GM10266 (cell line): ENCODE measurements at regions not wholly inside any gene's neighbourhood (a gene's known extent, or its start where the extent isn't known, plus 50 kb on each side); places are given as distances from the start of the nearest gene placed in this dataset.
"Not testable (repeated sequence)": the region's sequence is repeated elsewhere in the genome, so short reads cannot be mapped to it uniquely, and the experiment has no call there.

Experiments
- DNase-seq: peaks from one replicate; pipeline ENCODE4 v3.0.0; 2012; ENCODE audit errors: extremely low spot score
- CTCF ChIP-seq: IDR thresholded peaks from 2 replicates; pipeline ENCODE4 v1.5.1; 2012; ENCODE audit warnings: mild to moderate bottlenecking, low read depth; ENCODE audit not compliant: control insufficient read depth, insufficient read depth; ENCODE audit errors: missing control alignments

DNA sequence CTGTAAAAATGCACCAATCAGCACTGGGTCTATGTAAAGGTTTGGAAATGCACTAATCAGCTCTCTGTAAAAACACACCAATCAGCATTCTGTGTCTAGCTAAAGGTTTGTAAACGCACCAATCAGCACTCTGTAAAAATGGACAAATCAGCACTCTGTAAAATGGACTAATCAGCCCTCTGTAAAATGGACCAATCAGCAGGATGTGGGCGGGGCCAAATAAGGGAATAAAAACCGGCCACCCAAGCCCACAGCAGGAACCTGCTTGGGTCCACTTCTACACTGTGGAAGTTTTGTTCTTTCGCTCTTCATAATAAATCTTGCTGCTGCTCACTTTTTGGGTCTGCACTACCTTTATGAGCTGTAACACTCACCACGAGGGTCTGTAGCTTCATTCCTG is 101.0 kb downstream of the SMC2 start:
- DNase-seq, result not testable (repeated sequence)

- no peak for TF ChIP-seq CTCF
- no peak for DNase-seq
These were observed 106.4 kb downstream of the SMC2 start for GRCh38 chr9:104200456-104200994.

DNA sequence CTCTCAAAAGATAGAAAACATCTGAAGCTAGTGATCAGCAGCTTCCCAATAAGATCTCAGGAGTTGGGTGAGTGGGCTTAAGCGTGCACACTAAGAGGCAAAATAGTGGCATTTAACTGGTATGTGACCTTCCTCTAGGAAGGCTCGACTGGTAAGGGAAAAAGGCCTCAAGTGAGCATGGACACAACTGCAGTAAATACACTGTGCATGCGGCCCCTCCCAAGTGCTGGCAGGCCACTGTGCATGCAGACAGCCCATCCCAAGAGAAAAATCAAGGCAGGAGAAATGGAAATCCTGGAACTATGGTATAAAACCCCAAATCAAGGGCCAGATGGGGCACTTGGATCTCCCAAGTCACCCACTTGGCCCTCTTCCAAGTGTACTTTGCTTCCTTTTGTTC is 112.7 kb downstream of the SMC2 start:
- TF ChIP-seq CTCF, result no peak
- DNase-seq, result no peak

GRCh38 chr9:104209387-104209786 is 115.3 kb downstream of the SMC2 start:
- no peak for DNase-seq
- no peak for TF ChIP-seq CTCF

DNA sequence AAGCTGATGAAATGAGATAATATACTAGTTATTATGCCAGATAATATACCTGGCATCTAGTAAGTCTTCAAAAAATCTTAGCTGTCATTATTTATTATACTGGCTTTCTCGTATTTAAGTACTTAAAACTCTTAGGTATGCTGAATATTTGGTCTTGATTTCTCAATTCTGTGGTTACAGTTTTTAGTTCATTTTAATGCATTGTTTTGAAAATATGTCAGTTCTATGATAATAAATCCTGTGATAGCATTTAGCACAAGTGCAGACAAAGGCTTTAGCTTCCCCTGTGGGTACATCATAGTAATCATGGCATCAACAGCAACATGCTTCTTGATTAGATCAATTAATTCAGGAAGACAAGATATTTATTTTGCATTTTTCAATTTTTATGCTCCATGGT is 133.0 kb downstream of the SMC2 start:
- DNase-seq, result no peak
- TF ChIP-seq CTCF, result no peak

DNA sequence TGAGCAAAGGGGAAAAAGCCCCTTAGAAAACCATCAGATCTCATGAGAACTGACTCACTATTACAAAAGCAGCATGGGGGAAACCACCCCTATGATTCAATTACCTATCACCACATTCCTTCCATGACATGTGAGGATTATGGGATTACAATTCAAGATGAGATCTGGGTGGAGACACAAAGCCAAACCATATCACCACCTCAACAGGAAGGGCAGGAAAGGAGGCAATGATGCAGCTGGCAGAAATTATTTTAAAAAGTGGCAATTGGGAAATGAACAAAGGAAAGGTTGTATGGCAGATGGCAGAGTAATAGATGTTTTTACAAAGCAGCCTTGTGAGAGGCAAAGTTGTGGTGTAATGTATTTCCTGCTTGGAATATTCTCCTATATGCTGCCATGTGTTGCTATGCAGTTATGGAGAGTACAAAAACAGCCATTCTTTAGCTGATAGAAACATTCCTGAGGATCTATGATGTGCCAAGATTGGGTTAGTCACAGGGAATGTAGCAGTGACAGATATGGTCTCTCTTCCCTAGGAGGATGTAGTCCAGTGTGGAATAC is 138.8 kb downstream of the SMC2 start:
- no peak for DNase-seq
- no peak for TF ChIP-seq CTCF

DNA sequence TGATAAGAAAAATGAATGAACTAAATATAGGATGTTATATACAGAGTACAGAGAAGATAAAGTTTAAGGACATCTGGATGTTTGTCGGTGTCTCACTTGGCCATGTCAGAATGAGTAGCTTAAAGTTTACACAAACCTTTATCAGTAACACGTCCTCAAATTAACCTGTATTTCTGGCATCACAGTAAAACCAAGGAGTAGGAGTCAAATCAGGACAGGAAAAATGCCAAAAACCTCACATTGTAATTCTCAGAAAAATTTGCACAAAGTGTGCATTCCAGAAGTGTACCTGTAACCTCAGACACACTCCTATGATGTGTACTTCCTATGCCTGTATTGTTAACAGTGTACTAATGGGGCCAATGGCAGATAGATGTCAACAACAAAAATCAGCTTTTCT is 139.3 kb downstream of the SMC2 start:
- no peak for DNase-seq
- no peak for TF ChIP-seq CTCF

DNA sequence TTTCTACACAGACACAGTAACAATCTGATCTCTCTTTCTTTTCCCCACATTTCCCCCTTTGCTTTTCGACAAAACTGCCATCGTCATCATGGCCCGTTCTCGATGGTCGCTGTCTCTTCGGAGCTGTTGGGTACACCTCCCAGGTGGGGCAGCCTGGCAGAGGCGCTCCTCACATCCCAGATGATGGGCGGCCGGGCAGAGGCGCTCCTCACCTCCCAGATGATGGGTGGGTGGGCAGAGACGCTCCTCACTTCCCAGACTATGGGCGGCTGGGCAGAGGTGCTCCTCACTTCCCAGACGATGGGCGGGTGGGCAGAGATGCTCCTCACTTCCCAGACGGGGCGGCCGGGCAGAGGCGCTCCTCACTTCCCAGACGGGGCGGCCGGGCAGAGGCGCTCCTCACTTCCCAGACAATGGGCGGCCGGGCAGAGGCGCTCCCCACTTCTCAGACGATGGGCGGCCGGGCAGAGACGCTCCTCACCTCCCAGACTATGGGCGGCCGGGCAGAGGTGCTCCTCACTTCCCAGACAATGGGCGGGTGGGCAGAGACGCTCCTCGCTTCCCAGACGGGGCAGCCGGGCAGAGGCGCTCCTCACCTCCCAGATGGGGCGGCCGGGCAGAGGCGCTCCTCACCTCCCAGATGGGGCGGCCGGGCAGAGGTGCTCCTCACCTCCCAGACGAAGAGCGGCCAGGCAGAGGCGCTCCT is 140.7 kb downstream of the SMC2 start:
- DNase-seq, result not testable (repeated sequence)

DNA sequence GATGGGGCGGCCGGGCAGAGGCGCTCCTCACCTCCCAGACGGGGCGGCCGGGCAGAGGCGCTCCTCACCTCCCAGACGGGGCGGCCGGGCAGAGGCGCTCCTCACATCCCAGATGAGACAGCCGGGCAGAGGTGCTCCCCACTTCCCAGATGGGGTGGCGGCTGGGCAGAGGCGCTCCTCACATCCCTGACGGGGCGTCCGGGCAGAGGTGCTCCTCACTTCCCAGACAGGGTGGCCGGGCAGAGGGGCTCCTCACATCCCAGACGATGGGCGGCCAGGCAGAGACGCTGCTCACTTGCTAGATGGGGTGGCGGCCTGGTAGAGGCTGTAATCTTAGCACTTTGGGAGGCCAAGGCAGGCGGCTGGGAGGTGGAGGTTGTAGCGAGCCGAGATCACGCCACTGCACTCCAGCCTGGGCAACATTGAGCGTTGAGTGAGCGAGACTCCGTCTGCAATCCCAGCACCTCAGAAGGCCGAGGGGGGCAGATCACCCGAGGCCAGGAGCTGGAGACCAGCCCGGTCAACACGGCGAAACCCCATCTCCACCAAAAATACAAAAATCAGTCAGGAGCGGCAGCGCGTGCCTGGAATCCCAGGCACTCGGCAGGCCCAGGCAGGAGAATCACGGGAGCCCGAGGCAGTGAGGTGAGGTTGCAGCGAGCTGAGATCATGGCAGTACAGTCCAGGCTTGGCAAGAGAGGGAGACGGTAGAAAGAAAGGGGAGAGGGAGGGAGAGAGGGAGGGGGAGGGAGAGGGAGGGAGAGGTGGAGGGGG is 141.4 kb downstream of the SMC2 start:
- not testable (repeated sequence) for DNase-seq
